ENCODE measurements at regions not wholly inside any gene's neighbourhood (a gene's known extent, or its start where the extent isn't known, plus 50 kb on each side); places are given as distances from the start of the nearest gene placed in this dataset.

- TF ChIP-seq CTCF (conservative IDR thresholded peaks at IDR 0.05; ENCODE audit: low read length) = no peak
- TF ChIP-seq EZH2phosphoT487 (IDR thresholded peaks at IDR 0.05; ENCODE audit: borderline replicate concordance) = no peak
These were observed 710.1 kb upstream of the KCND2 start for GRCh38 chr7:119562839-119563238.

Data from Loucy (cell line).